WTC11 (cell line): ENCODE measurements at regions not wholly inside any gene's neighbourhood (a gene's known extent, or its start where the extent isn't known, plus 50 kb on each side); places are given as distances from the start of the nearest gene placed in this dataset.

Source experiments
- ATAC-seq: fragments of 200-7000 bp; cut with Tn5 transposase; 2 replicates; pipeline ENCODE4 v1.10.0; 2021; ENCODE audit warnings: mild to moderate bottlenecking, moderate library complexity
- CTCF ChIA-PET: fragments of 300-600 bp; sonication (Branson Sonifier 250); formaldehyde crosslinking; loops from one replicate; lab custom pipeline; 2021; ENCODE audit warnings: antibody characterized with exemption; lab: Charles Lee
- POLR2A ChIA-PET: fragments of 350-600 bp; sonication (Branson Sonifier 250); formaldehyde crosslinking; loops from one replicate; lab custom pipeline; 2021; ENCODE audit warnings: antibody characterized with exemption; lab: Charles Lee
- DNase-seq: peaks from one replicate; pipeline ENCODE4 v3.0.0; 2021; ENCODE audit warnings: low spot score
- H3K27ac Mint-ChIP-seq: 2 replicates; pipeline ENCODE4 v1.8.0; 2021; ENCODE audit warnings: mixed read lengths
- H3K27me3 Mint-ChIP-seq: 2 replicates; pipeline ENCODE4 v1.8.0; 2021; ENCODE audit warnings: low read depth, mild to moderate bottlenecking, moderate library complexity, mixed read lengths
- H3K36me3 Mint-ChIP-seq: 2 replicates; pipeline ENCODE4 v1.8.0; 2021; ENCODE audit warnings: mixed read lengths
- H3K4me1 Mint-ChIP-seq: 2 replicates; pipeline ENCODE4 v1.8.0; 2022; ENCODE audit warnings: mixed read lengths
- H3K4me3 Mint-ChIP-seq: 2 replicates; pipeline ENCODE4 v1.8.0; 2021; ENCODE audit warnings: mild to moderate bottlenecking, moderate library complexity, mixed read lengths
- H3K9me3 Mint-ChIP-seq: 2 replicates; pipeline ENCODE4 v1.8.0; 2021; ENCODE audit warnings: mixed read lengths
- ETV6 ChIP-seq: sonication (generic); formaldehyde crosslinking; IDR thresholded peaks from 2 replicates; pipeline ENCODE4 v1.8.1; 2022; ENCODE audit warnings: mild to moderate bottlenecking, missing genetic modification reagents
- FOXK1 ChIP-seq: sonication (generic); formaldehyde crosslinking; IDR thresholded peaks from 2 replicates; pipeline ENCODE4 v1.8.0; 2022; ENCODE audit warnings: mild to moderate bottlenecking, moderate library complexity, missing genetic modification reagents
- GABPB1 ChIP-seq: sonication (generic); formaldehyde crosslinking; IDR thresholded peaks from 2 replicates; pipeline ENCODE4 v1.8.1; 2023; ENCODE audit warnings: mild to moderate bottlenecking, missing genetic modification reagents
- GRHL2 ChIP-seq: fragments of 250-450 bp; sonication (Bioruptor Pico); IDR thresholded peaks from 2 replicates; pipeline ENCODE4 v1.8.0; 2022; ENCODE audit warnings: mild to moderate bottlenecking, moderate library complexity; ENCODE audit not compliant: insufficient replicate concordance, severe bottlenecking
- MXD4 ChIP-seq: fragments of 250-450 bp; sonication (Bioruptor Pico); IDR thresholded peaks from 2 replicates; pipeline ENCODE4 v1.8.0; 2021; ENCODE audit warnings: mild to moderate bottlenecking, moderate library complexity, borderline replicate concordance
- NFE2L1 ChIP-seq: sonication (generic); formaldehyde crosslinking; IDR thresholded peaks from 2 replicates; pipeline ENCODE4 v1.8.1; 2023; ENCODE audit warnings: missing genetic modification reagents
- NFYB ChIP-seq: sonication (generic); formaldehyde crosslinking; conservative IDR thresholded peaks from 2 replicates; pipeline ENCODE4 v1.8.0; 2022; ENCODE audit warnings: low read depth, missing genetic modification reagents
- SMAD3 ChIP-seq: sonication (generic); formaldehyde crosslinking; IDR thresholded peaks from 2 replicates; pipeline ENCODE4 v1.8.0; 2022; ENCODE audit warnings: missing genetic modification reagents, mild to moderate bottlenecking, borderline replicate concordance
- ZNF423 ChIP-seq: fragments of 250-450 bp; sonication (Bioruptor Pico); IDR thresholded peaks from 2 replicates; pipeline ENCODE4 v2.1.2; 2022; ENCODE audit warnings: mild to moderate bottlenecking, moderate library complexity
- TF ChIP-seq, protein P1 (sequence below): sonication (generic); formaldehyde crosslinking; conservative IDR thresholded peaks from 2 replicates; pipeline ENCODE4 v1.8.1; 2023; ENCODE audit warnings: mild to moderate bottlenecking, low read depth, missing genetic modification reagents, moderate library complexity
- TF ChIP-seq, protein P2 (sequence below): sonication (generic); formaldehyde crosslinking; IDR thresholded peaks from 2 replicates; pipeline ENCODE4 v1.8.1; 2022; ENCODE audit warnings: mild to moderate bottlenecking, missing genetic modification reagents, moderate library complexity, borderline replicate concordance
- TF ChIP-seq, protein P3 (sequence below): sonication (generic); formaldehyde crosslinking; IDR thresholded peaks from 2 replicates; pipeline ENCODE4 v1.8.1; 2022; ENCODE audit warnings: mild to moderate bottlenecking, moderate library complexity, missing genetic modification reagents
- TF ChIP-seq, protein P4 (sequence below): sonication (generic); formaldehyde crosslinking; IDR thresholded peaks from 2 replicates; pipeline ENCODE4 v1.8.1; 2023; ENCODE audit warnings: mild to moderate bottlenecking, missing genetic modification reagents
- TF ChIP-seq, protein P5 (sequence below): fragments of 250-450 bp; sonication (Bioruptor Pico); IDR thresholded peaks from 2 replicates; pipeline ENCODE4 v1.9.0; 2021; ENCODE audit warnings: mild to moderate bottlenecking

DNA sequence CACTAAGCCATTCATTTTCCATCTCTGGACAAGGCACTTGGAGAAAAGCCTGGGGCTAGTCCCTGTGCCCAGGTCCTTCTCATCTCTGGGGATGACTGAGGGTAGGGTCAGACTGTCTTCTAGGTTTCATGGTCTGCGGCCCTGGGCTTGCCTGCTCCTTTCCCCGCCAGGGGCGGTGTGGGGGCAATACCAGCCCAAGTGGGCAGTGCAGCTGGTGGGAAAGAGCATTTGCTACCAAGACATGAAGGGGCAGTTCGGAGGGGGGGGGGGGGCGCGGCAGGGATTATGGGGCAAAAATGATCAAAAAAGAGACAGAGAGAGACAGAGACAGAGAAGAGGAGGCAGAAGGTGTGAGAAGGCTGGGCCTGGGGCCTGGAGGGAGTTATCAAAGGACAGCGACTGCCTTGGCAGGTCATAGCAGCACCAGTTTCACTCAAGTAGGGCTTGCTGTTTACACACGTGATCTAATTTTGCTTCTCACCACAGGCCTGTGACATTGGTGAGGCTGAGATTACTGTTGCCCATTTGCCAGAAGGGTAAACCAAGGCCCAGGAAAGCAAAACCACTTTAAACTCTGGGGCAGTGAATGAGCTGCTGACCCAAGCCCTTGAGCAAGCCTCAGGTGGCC lies 56.1 kb downstream of the PJA1 start (continued):
- TF ChIP-seq, protein P1, sequence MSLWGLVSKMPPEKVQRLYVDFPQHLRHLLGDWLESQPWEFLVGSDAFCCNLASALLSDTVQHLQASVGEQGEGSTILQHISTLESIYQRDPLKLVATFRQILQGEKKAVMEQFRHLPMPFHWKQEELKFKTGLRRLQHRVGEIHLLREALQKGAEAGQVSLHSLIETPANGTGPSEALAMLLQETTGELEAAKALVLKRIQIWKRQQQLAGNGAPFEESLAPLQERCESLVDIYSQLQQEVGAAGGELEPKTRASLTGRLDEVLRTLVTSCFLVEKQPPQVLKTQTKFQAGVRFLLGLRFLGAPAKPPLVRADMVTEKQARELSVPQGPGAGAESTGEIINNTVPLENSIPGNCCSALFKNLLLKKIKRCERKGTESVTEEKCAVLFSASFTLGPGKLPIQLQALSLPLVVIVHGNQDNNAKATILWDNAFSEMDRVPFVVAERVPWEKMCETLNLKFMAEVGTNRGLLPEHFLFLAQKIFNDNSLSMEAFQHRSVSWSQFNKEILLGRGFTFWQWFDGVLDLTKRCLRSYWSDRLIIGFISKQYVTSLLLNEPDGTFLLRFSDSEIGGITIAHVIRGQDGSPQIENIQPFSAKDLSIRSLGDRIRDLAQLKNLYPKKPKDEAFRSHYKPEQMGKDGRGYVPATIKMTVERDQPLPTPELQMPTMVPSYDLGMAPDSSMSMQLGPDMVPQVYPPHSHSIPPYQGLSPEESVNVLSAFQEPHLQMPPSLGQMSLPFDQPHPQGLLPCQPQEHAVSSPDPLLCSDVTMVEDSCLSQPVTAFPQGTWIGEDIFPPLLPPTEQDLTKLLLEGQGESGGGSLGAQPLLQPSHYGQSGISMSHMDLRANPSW (CRISPR knock-in tag): no peak
- no peak for TF ChIP-seq GRHL2 (CRISPR knock-in tag)

DNA sequence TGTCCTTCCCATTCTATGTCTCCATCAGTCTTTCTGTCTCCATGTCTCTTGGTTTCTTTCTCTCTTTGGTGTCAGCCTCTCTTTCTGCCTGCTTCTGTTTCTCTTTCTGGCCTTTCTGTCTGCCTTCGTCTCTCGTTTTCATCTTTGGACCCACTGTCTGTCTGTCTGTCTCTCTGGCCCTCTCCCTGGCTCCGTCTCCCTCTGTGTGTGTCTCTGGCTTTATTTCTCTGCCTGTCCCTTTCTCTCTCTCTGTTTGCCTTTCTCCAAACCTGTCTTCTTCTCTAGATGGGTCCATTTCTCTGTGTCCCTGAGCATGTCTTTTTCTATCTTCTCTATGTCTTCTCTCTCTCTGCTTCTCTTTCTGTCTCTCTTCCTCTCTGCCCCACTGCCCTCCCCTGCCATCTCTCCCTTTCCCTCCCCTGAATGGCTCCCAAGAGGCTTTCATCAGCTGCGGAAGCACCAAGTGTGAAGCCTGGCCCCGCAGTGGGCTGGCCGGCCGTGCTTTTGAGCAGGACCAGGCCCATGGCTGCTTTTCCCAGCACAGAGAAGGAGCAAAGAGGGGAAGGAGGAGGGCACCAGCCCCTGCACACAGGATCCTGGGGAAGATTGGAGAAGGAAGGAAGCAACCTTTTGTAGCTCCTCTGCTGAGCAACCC lies 57.4 kb downstream of the PJA1 start:
- CTCF ChIA-PET: interaction anchor here (0.8 to 4.7 kb wide), 6 partner anchors 12 to 280 kb away, joined by 3 to 32 read pairs (median 4); no protein-coding TSS in a partner anchor
- H3K4me3 Mint-ChIP-seq: no peak overlapping the region

DNA sequence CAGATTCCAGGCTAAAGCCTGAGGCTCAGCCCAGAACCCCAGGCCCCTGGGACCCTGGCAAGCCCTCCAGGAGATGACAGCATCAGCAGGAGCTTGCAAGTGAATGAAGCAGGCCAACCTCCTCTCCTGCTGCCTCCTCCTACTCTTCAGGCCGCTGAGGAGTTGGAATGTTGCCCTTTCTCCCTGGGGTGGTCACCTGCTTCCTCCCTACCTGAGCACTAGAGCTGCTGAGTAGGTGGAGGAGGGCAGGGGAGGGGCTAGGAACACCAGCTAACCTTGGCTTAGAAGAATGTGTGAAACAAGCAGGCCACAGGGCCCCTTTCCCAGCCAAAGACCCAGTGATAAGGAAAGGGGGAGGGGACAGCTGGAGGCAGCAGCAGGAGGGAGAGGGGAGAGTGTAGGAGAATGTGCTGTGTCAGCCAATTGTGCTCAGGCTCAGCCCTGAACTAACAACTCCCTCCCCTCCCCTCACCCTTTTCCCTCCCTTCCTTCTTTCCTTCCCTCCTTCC lies 58.0 kb downstream of the PJA1 start:
- Mint-ChIP-seq H3K9me3 (no peaks in the 10 kb centered on the region), H3K27ac (peak overlapping the region; percentile 3; the same call in 1 of the 2 replicates), H3K4me3 (no peak overlapping the region), H3K36me3 (no peaks in the 10 kb centered on the region), H3K27me3 (no peaks in the 10 kb centered on the region), H3K4me1 (peaks cover 29% of the 10 kb centered on the region)
- TF ChIP-seq NFE2L1 (CRISPR knock-in tag): peak; percentile 72; the same call in 1 of the 2 replicates
- TF ChIP-seq NFYB (CRISPR knock-in tag): no peak
- TF ChIP-seq MXD4: no peak
- TF ChIP-seq, protein P2, sequence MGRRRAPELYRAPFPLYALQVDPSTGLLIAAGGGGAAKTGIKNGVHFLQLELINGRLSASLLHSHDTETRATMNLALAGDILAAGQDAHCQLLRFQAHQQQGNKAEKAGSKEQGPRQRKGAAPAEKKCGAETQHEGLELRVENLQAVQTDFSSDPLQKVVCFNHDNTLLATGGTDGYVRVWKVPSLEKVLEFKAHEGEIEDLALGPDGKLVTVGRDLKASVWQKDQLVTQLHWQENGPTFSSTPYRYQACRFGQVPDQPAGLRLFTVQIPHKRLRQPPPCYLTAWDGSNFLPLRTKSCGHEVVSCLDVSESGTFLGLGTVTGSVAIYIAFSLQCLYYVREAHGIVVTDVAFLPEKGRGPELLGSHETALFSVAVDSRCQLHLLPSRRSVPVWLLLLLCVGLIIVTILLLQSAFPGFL (CRISPR knock-in tag): no peak
- TF ChIP-seq, protein P3, sequence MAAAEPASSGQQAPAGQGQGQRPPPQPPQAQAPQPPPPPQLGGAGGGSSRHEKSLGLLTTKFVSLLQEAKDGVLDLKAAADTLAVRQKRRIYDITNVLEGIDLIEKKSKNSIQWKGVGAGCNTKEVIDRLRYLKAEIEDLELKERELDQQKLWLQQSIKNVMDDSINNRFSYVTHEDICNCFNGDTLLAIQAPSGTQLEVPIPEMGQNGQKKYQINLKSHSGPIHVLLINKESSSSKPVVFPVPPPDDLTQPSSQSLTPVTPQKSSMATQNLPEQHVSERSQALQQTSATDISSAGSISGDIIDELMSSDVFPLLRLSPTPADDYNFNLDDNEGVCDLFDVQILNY: no peak
- peak; percentile 58; the same call in 1 of the 2 replicates for TF ChIP-seq ZNF423 (CRISPR knock-in tag)
- TF ChIP-seq, protein P4, sequence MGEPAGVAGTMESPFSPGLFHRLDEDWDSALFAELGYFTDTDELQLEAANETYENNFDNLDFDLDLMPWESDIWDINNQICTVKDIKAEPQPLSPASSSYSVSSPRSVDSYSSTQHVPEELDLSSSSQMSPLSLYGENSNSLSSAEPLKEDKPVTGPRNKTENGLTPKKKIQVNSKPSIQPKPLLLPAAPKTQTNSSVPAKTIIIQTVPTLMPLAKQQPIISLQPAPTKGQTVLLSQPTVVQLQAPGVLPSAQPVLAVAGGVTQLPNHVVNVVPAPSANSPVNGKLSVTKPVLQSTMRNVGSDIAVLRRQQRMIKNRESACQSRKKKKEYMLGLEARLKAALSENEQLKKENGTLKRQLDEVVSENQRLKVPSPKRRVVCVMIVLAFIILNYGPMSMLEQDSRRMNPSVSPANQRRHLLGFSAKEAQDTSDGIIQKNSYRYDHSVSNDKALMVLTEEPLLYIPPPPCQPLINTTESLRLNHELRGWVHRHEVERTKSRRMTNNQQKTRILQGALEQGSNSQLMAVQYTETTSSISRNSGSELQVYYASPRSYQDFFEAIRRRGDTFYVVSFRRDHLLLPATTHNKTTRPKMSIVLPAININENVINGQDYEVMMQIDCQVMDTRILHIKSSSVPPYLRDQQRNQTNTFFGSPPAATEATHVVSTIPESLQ (CRISPR knock-in tag): no peak
- TF ChIP-seq SMAD3 (CRISPR knock-in tag): no peak
- peak; percentile 31 for DNase-seq
- ATAC-seq: peak; percentile 85
- POLR2A ChIA-PET: interaction anchor here (1.0 kb wide), 1 partner anchor 279 kb away, joined by 3 read pairs; the partner anchor contains the start of gene EFNB1
- CTCF ChIA-PET: interaction anchor here (0.9 to 4.7 kb wide), 9 partner anchors 9 to 317 kb away, joined by 3 to 32 read pairs (median 4); no protein-coding TSS in a partner anchor

More for the DNA sequence above, 57.4 kb downstream of the PJA1 start:
- no peak for ATAC-seq
- DNase-seq: no peak
- Mint-ChIP-seq H3K27ac (peak overlapping the region; percentile 3; the same call in 1 of the 2 replicates), H3K4me1 (peaks cover 25% of the 10 kb centered on the region), H3K9me3 (no peaks in the 10 kb centered on the region), H3K27me3 (no peaks in the 10 kb centered on the region), H3K36me3 (no peaks in the 10 kb centered on the region)
- POLR2A ChIA-PET: interaction anchor here (1.0 kb wide), 1 partner anchor 279 kb away, joined by 3 read pairs; the partner anchor contains the start of gene EFNB1
- 0 out of 2 replicates have a peak, but pooled peaks have one; percentile 3 for TF ChIP-seq NFE2L1 (CRISPR knock-in tag)
- TF ChIP-seq, protein P5, sequence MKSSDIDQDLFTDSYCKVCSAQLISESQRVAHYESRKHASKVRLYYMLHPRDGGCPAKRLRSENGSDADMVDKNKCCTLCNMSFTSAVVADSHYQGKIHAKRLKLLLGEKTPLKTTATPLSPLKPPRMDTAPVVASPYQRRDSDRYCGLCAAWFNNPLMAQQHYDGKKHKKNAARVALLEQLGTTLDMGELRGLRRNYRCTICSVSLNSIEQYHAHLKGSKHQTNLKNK: no peak
- TF ChIP-seq FOXK1 (CRISPR knock-in tag): no peak
- TF ChIP-seq ETV6 (CRISPR knock-in tag): no peak
- TF ChIP-seq GABPB1 (CRISPR knock-in tag): no peak
